Panc1 (cell line): ENCODE measurements at regions not wholly inside any gene's neighbourhood (a gene's known extent, or its start where the extent isn't known, plus 50 kb on each side); places are given as distances from the start of the nearest gene placed in this dataset.

ENCODE experiments used
- ATAC-seq: fragments of 200-7000 bp; cut with Tn5 transposase; 2 replicates; pipeline ENCODE4 v1.9.1; 2020; ENCODE audit warnings: mild to moderate bottlenecking, moderate library complexity
- BruUV-seq: library from RNA; stranded (reverse); fragments of 400-500 nt; replicated peaks from 2 replicates; lab custom pipeline; 2021; lab: Mats Ljungman, UMichigan
- CTCF ChIA-PET: fragments of 300-600 bp; sonication (Branson Sonifier 250); formaldehyde crosslinking; loops from one replicate; lab custom pipeline; 2022; ENCODE audit warnings: antibody characterized with exemption; lab: Charles Lee
- POLR2A ChIA-PET: fragments of 300-600 bp; sonication (Branson Sonifier 250); formaldehyde crosslinking; loops from one replicate; lab custom pipeline; 2022; ENCODE audit warnings: antibody characterized with exemption; lab: Charles Lee
- DNase-seq: peaks from one replicate; pipeline ENCODE4 v3.0.0-alpha.2; 2010; ENCODE audit warnings: low read depth, low spot score
- H3K27ac ChIP-seq: 2 replicates; pipeline ENCODE4 v1.5.1; 2011; ENCODE audit warnings: mild to moderate bottlenecking, low read length, inconsistent platforms
- H3K27me3 ChIP-seq: fragments of 200-500 bp; sonication (Bioruptor generic); 2 replicates; pipeline ENCODE4 v1.6.0; 2014; ENCODE audit warnings: low read length, inconsistent platforms; ENCODE audit not compliant: control insufficient read depth, insufficient read depth
- H3K36me3 ChIP-seq: fragments of 200-500 bp; sonication (Bioruptor generic); 2 replicates; pipeline ENCODE4 v1.5.1; 2014; ENCODE audit warnings: inconsistent platforms, mild to moderate bottlenecking, low read length, moderate library complexity; ENCODE audit not compliant: control insufficient read depth, insufficient read depth
- H3K4me1 ChIP-seq: 2 replicates; pipeline ENCODE4 v1.5.1; 2011; ENCODE audit warnings: inconsistent platforms, mild to moderate bottlenecking, low read length, moderate library complexity; ENCODE audit not compliant: control insufficient read depth, insufficient read depth
- H3K4me3 ChIP-seq, 2 experiments: 2 replicates each; pipeline ENCODE4 v1.5.1; 2011 to 2012; ENCODE audit warnings: low read depth in 2 of 2, low read length in 2 of 2, mild to moderate bottlenecking in 2 of 2, inconsistent platforms in 1 of 2, moderate library complexity in 1 of 2
- H3K9me3 ChIP-seq: fragments of 200-500 bp; sonication (Bioruptor generic); 2 replicates; pipeline ENCODE4 v1.5.1; 2014; ENCODE audit warnings: low read depth, mild to moderate bottlenecking, inconsistent platforms, low read length, moderate library complexity; ENCODE audit not compliant: control insufficient read depth, insufficient read depth
- POLR2AphosphoS5 ChIP-seq: IDR thresholded peaks from 2 replicates; pipeline ENCODE4 v1.6.1; 2012; ENCODE audit warnings: mild to moderate bottlenecking, low read depth, low read length, moderate library complexity
- SIN3A ChIP-seq: IDR thresholded peaks from 2 replicates; pipeline ENCODE4 v1.6.1; 2012; ENCODE audit warnings: low read depth, mild to moderate bottlenecking, low read length, moderate library complexity, borderline replicate concordance; ENCODE audit not compliant: insufficient read depth
- TCF7L2 ChIP-seq: IDR thresholded peaks from 2 replicates; pipeline ENCODE4 v1.6.1; 2011; ENCODE audit warnings: mild to moderate bottlenecking, low read depth, low read length, inconsistent platforms
- in situ Hi-C: cut with HindIII; loops from 2 replicates; pipeline ENCODE4 v1.10.0; 2016; ENCODE audit warnings: low sequenced_read_pairs, low pct_unique_long_range_greater_than_20kb
- intact Hi-C: fragments of 100-400 bp; cut with micrococcal nuclease; formaldehyde crosslinking; loops from one replicate; pipeline ENCODE4 v1.10.0; 2022; ENCODE audit not compliant: unreplicated experiment
- TF ChIP-seq, protein P1 (sequence below), 2 experiments: IDR thresholded peaks; 2 replicates each; pipeline ENCODE4 v1.6.1; 2011 to 2012; ENCODE audit warnings: low read depth in 2 of 2, control low read depth in 1 of 2, low read length in 1 of 2, mild to moderate bottlenecking in 1 of 2, moderate library complexity in 1 of 2; ENCODE audit not compliant: insufficient read depth in 1 of 2
- TF ChIP-seq, protein P2 (sequence below): fragments of 450-650 bp; IDR thresholded peaks from 2 replicates; pipeline ENCODE4 v1.5.1; 2017; ENCODE audit warnings: mild to moderate bottlenecking

DNA sequence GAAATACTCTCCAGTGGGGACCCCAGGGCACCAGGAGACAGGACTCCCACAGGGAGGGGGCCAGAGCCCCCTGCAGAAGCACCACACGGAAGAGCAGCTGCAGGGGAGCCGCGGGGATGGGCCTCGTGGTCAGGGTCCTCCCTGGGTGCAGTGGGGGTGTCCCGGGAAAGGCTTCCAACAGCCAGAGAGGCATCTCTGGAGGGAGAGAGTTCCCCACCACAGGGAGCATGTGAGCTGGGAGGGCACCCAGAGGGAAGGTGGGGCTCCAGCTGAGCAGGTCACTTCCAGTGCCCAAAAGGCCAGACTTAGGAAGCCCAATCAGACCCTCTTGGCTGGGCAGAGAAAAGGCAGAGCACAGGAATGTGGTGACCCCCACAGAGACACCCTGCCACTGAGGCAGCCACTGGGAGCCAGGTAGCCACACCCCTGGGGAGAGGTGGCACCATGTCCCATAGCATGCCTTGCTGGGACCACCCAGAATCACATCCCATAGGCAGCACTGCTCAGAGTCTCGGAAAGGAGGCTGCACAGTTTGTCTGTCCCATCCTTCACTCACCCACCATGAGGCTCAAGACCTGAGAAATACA lies 49.9 kb upstream of the LMO1 start:
- Histone ChIP-seq H3K9me3 (no peaks in the 10 kb centered on the region), H3K27me3 (peaks cover 15% of the 10 kb centered on the region), H3K36me3 (no peaks in the 10 kb centered on the region), H3K27ac (no peak overlapping the region), H3K4me1 (no peaks in the 10 kb centered on the region), H3K4me3 (no peak overlapping the region)
- CTCF ChIA-PET: no interaction called here
- BruUV-seq: no TSS peak
- in situ Hi-C loops: no loop called here
- TF ChIP-seq SIN3A: no peak
- TF ChIP-seq, protein P1, sequence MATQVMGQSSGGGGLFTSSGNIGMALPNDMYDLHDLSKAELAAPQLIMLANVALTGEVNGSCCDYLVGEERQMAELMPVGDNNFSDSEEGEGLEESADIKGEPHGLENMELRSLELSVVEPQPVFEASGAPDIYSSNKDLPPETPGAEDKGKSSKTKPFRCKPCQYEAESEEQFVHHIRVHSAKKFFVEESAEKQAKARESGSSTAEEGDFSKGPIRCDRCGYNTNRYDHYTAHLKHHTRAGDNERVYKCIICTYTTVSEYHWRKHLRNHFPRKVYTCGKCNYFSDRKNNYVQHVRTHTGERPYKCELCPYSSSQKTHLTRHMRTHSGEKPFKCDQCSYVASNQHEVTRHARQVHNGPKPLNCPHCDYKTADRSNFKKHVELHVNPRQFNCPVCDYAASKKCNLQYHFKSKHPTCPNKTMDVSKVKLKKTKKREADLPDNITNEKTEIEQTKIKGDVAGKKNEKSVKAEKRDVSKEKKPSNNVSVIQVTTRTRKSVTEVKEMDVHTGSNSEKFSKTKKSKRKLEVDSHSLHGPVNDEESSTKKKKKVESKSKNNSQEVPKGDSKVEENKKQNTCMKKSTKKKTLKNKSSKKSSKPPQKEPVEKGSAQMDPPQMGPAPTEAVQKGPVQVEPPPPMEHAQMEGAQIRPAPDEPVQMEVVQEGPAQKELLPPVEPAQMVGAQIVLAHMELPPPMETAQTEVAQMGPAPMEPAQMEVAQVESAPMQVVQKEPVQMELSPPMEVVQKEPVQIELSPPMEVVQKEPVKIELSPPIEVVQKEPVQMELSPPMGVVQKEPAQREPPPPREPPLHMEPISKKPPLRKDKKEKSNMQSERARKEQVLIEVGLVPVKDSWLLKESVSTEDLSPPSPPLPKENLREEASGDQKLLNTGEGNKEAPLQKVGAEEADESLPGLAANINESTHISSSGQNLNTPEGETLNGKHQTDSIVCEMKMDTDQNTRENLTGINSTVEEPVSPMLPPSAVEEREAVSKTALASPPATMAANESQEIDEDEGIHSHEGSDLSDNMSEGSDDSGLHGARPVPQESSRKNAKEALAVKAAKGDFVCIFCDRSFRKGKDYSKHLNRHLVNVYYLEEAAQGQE (IDR thresholded peaks at IDR 0.05; ENCODE audit: insufficient read depth in 1 of 2, low read depth in 2 of 2, low read length in 1 of 2): no peak
- TF ChIP-seq, protein P2, sequence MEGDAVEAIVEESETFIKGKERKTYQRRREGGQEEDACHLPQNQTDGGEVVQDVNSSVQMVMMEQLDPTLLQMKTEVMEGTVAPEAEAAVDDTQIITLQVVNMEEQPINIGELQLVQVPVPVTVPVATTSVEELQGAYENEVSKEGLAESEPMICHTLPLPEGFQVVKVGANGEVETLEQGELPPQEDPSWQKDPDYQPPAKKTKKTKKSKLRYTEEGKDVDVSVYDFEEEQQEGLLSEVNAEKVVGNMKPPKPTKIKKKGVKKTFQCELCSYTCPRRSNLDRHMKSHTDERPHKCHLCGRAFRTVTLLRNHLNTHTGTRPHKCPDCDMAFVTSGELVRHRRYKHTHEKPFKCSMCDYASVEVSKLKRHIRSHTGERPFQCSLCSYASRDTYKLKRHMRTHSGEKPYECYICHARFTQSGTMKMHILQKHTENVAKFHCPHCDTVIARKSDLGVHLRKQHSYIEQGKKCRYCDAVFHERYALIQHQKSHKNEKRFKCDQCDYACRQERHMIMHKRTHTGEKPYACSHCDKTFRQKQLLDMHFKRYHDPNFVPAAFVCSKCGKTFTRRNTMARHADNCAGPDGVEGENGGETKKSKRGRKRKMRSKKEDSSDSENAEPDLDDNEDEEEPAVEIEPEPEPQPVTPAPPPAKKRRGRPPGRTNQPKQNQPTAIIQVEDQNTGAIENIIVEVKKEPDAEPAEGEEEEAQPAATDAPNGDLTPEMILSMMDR: no peak
- no peak for TF ChIP-seq POLR2AphosphoS5
- TF ChIP-seq TCF7L2: no peak
- intact Hi-C loops: loop anchor here (10.0 kb wide), 1 partner anchor 89 kb away; no protein-coding TSS in a partner anchor
- POLR2A ChIA-PET: interaction anchor here (0.6 kb wide), 1 partner anchor 500 kb away, joined by 6 read pairs; no protein-coding TSS in a partner anchor
- ATAC-seq (no peak), DNase-seq (no peak)
